H1 (cell line): ENCODE measurements at regions not wholly inside any gene's neighbourhood (a gene's known extent, or its start where the extent isn't known, plus 50 kb on each side); places are given as distances from the start of the nearest gene placed in this dataset.

Experiments
- CTCF ChIA-PET: fragments of 300-600 bp; sonication (Branson Sonifier 250); formaldehyde crosslinking; loops from one replicate; lab custom pipeline; 2021; ENCODE audit not compliant: partially characterized antibody; lab: Charles Lee
- POLR2A ChIA-PET: fragments of 300-600 bp; sonication (Branson Sonifier 250); formaldehyde crosslinking; loops from one replicate; lab custom pipeline; 2021; ENCODE audit warnings: inconsistent platforms; ENCODE audit not compliant: partially characterized antibody; lab: Charles Lee
- DNase-seq, 2 experiments: peaks; one replicate each; pipeline versions ENCODE4 v3.0.0 to v3.0.0-alpha.2; 2010 to 2022; ENCODE audit warnings: low spot score in 2 of 2, low read depth in 1 of 2, mixed read lengths in 1 of 2
- FAIRE-seq: peaks from 2 replicates; lab custom pipeline; 2011; peaks lifted over from hg19 to GRCh38; lab: Jason Lieb, UNC
- H2AFZ ChIP-seq: 2 replicates; pipeline ENCODE4 v1.8.1; 2012; ENCODE audit warnings: low read length, inconsistent platforms
- H2AK5ac ChIP-seq: 2 replicates; pipeline ENCODE4 v1.6.1; 2013; ENCODE audit warnings: low read depth, low read length
- H2BK120ac ChIP-seq: replicated peaks from 2 replicates; pipeline ENCODE3; 2013; ENCODE audit warnings: low read depth, low read length, inconsistent platforms
- H2BK12ac ChIP-seq: 2 replicates; pipeline ENCODE4 v1.6.1; 2013; ENCODE audit warnings: low read depth, low read length
- H2BK15ac ChIP-seq: 2 replicates; pipeline ENCODE4 v1.6.1; 2013; ENCODE audit warnings: low read length
- H2BK20ac ChIP-seq: 2 replicates; pipeline ENCODE4 v1.6.1; 2013; ENCODE audit warnings: low read length
- H2BK5ac ChIP-seq: 2 replicates; pipeline ENCODE4 v1.6.1; 2013; ENCODE audit warnings: low read depth, low read length
- H3K14ac ChIP-seq: 2 replicates; pipeline ENCODE4 v1.6.1; 2013; ENCODE audit warnings: inconsistent platforms; ENCODE audit not compliant: insufficient read length
- H3K18ac ChIP-seq: 2 replicates; pipeline ENCODE4 v1.6.1; 2013; ENCODE audit warnings: low read length; ENCODE audit errors: extremely low read depth
- H3K23ac ChIP-seq: 2 replicates; pipeline ENCODE4 v1.6.1; 2013; ENCODE audit warnings: inconsistent platforms; ENCODE audit not compliant: insufficient read length
- H3K23me2 ChIP-seq: 2 replicates; pipeline ENCODE4 v1.6.1; 2013; ENCODE audit warnings: low read depth, low read length
- H3K27ac ChIP-seq: 2 replicates; pipeline ENCODE4 v1.6.1; 2011; ENCODE audit warnings: low read depth, low read length, inconsistent platforms
- H3K27me3 ChIP-seq, 4 experiments: replicated peaks in 1 of 4; 1 replicate in 1 of 4; 2 replicates in 3 of 4; pipeline versions ENCODE4 v1.6.1 to v1.8.1; 2011 to 2013; ENCODE audit warnings: low read length in 3 of 4, mild to moderate bottlenecking in 3 of 4, inconsistent platforms in 2 of 4, mixed read lengths in 2 of 4, moderate library complexity in 1 of 4; ENCODE audit not compliant: control insufficient read depth in 3 of 4, insufficient read depth in 3 of 4; ENCODE audit errors: extremely low read depth in 1 of 4
- H3K36me3 ChIP-seq, 4 experiments: 2 replicates each; pipeline versions ENCODE4 v1.6.1 to v1.8.1; 2011 to 2013; ENCODE audit warnings: mild to moderate bottlenecking in 4 of 4, low read length in 3 of 4, moderate library complexity in 2 of 4, control low read depth in 1 of 4, inconsistent platforms in 1 of 4; ENCODE audit not compliant: insufficient read depth in 4 of 4, control insufficient read depth in 2 of 4
- H3K4ac ChIP-seq: replicated peaks from 2 replicates; pipeline ENCODE3; 2013; ENCODE audit warnings: low read length, low read depth, mixed read lengths, inconsistent platforms; ENCODE audit not compliant: insufficient read length
- H3K4me1 ChIP-seq, 4 experiments: replicated peaks in 1 of 4; 1 replicate in 1 of 4; 2 replicates in 3 of 4; pipeline versions ENCODE4 v1.6.1 to v1.8.1; 2011 to 2013; ENCODE audit warnings: low read length in 3 of 4, inconsistent platforms in 2 of 4, mixed read lengths in 1 of 4; ENCODE audit not compliant: insufficient read depth in 4 of 4, control insufficient read depth in 3 of 4
- H3K4me2 ChIP-seq, 2 experiments: 2 replicates each; pipeline versions ENCODE4 v1.6.1 to v1.8.1; 2011 to 2013; ENCODE audit warnings: low read depth in 2 of 2, low read length in 2 of 2, control low read depth in 1 of 2, inconsistent platforms in 1 of 2, mild to moderate bottlenecking in 1 of 2; ENCODE audit not compliant: insufficient read depth in 1 of 2
- H3K4me3 ChIP-seq, 4 experiments: fragments of 200-600, 300-600 bp in 1 of 4; sonication (generic), shearing (Covaris generic), sonication (Bioruptor Twin) in 1 of 4; 2 replicates each; pipeline versions ENCODE4 v1.5.1 to v1.8.1; 2011 to 2016; ENCODE audit warnings: low read length in 4 of 4, low read depth in 3 of 4, control low read depth in 2 of 4, inconsistent platforms in 2 of 4, mild to moderate bottlenecking in 2 of 4, mixed read lengths in 1 of 4, moderate library complexity in 1 of 4; ENCODE audit not compliant: insufficient read depth in 2 of 4; ENCODE audit errors: extremely low read depth in 1 of 4
- H3K56ac ChIP-seq: replicated peaks from 2 replicates; pipeline ENCODE3; 2013; ENCODE audit warnings: low read depth, mild to moderate bottlenecking, mixed read lengths, low read length, inconsistent platforms; ENCODE audit not compliant: insufficient read length
- H3K79me1 ChIP-seq: 2 replicates; pipeline ENCODE4 v1.6.1; 2013; ENCODE audit warnings: low read depth, low read length, control low read depth
- H3K79me2 ChIP-seq, 2 experiments: 2 replicates each; pipeline versions ENCODE4 v1.6.1 to v1.8.1; 2012 to 2013; ENCODE audit warnings: low read length in 2 of 2, mild to moderate bottlenecking in 2 of 2, inconsistent platforms in 1 of 2; ENCODE audit not compliant: insufficient read depth in 2 of 2, control insufficient read depth in 1 of 2
- H3K9ac ChIP-seq, 4 experiments: replicated peaks in 1 of 4; 1 replicate in 1 of 4; 2 replicates in 3 of 4; pipeline versions ENCODE4 v1.6.1 to v1.8.1; 2011 to 2013; ENCODE audit warnings: low read depth in 3 of 4, low read length in 3 of 4, control low read depth in 2 of 4, mild to moderate bottlenecking in 2 of 4, moderate library complexity in 2 of 4, inconsistent platforms in 1 of 4; ENCODE audit errors: extremely low read depth in 1 of 4
- H3K9me3 ChIP-seq, 2 experiments: 2 replicates each; pipeline versions ENCODE4 v1.6.1 to v1.8.1; 2012 to 2013; ENCODE audit warnings: mild to moderate bottlenecking in 2 of 2, moderate library complexity in 2 of 2, control low read depth in 1 of 2, inconsistent platforms in 1 of 2, low read depth in 1 of 2, low read length in 1 of 2, mixed read lengths in 1 of 2; ENCODE audit not compliant: insufficient read depth in 2 of 2
- H4K20me1 ChIP-seq, 2 experiments: replicated peaks in 1 of 2; 2 replicates each; pipeline versions ENCODE3 to v1.8.1; 2011 to 2013; ENCODE audit warnings: inconsistent platforms in 2 of 2, low read length in 2 of 2, mild to moderate bottlenecking in 1 of 2; ENCODE audit not compliant: insufficient read depth in 2 of 2, control insufficient read depth in 1 of 2
- H4K5ac ChIP-seq: 2 replicates; pipeline ENCODE4 v1.6.1; 2013; ENCODE audit warnings: low read length, low read depth, mixed read lengths, inconsistent platforms; ENCODE audit not compliant: insufficient read length
- H4K8ac ChIP-seq: 2 replicates; pipeline ENCODE4 v1.8.0; 2013; ENCODE audit warnings: mild to moderate bottlenecking, moderate library complexity, low read length, inconsistent platforms; ENCODE audit not compliant: insufficient read depth; ENCODE audit errors: extremely low read depth
- H4K91ac ChIP-seq: replicated peaks from 2 replicates; pipeline ENCODE3; 2013; ENCODE audit warnings: low read length, mixed read lengths, inconsistent platforms; ENCODE audit not compliant: insufficient read length
- ASH2L ChIP-seq: fragments of 200-600, 300-600 bp; sonication (generic); IDR thresholded peaks from one replicate; pipeline ENCODE4 v1.7.1; 2017; ENCODE audit warnings: low read length
- BACH1 ChIP-seq: IDR thresholded peaks from 2 replicates; pipeline ENCODE4 v1.6.1; 2012; ENCODE audit warnings: low read length, improper control_type of control experiment
- BCL11A ChIP-seq, 2 experiments: IDR thresholded peaks; one replicate each; pipeline ENCODE4 v1.6.1; 2011; ENCODE audit warnings: low read depth in 2 of 2, low read length in 2 of 2, mild to moderate bottlenecking in 2 of 2
- BRCA1 ChIP-seq: IDR thresholded peaks from 2 replicates; pipeline ENCODE4 v1.6.1; 2012; ENCODE audit warnings: low read depth, low read length, improper control_type of control experiment
- CEBPB ChIP-seq: IDR thresholded peaks from 2 replicates; pipeline ENCODE4 v1.6.1; 2012; ENCODE audit warnings: low read depth, low read length
- CREB1 ChIP-seq: IDR thresholded peaks from 2 replicates; pipeline ENCODE4 v1.6.1; 2012; ENCODE audit warnings: inconsistent platforms
- CTBP2 ChIP-seq: IDR thresholded peaks from 2 replicates; pipeline ENCODE4 v1.7.0; 2011; ENCODE audit warnings: borderline replicate concordance, mild to moderate bottlenecking, moderate library complexity, mixed read lengths, low read length; ENCODE audit not compliant: insufficient read depth, insufficient read length
- HDAC2 ChIP-seq, 2 experiments: fragments of 300-600 bp in 1 of 2; sonication (generic) in 1 of 2; IDR thresholded peaks; 2 replicates each; pipeline ENCODE4 v1.6.1; 2011 to 2012; ENCODE audit warnings: low read depth in 2 of 2, low read length in 2 of 2, mild to moderate bottlenecking in 2 of 2, moderate library complexity in 2 of 2, borderline replicate concordance in 1 of 2, inconsistent platforms in 1 of 2
- JUND ChIP-seq: IDR thresholded peaks from 2 replicates; pipeline ENCODE4 v1.6.1; 2011; ENCODE audit warnings: mild to moderate bottlenecking, improper control_type of control experiment, low read length
- KDM5A ChIP-seq: fragments of 200-600 bp; IDR thresholded peaks from 2 replicates; pipeline ENCODE4 v1.7.1; 2012; ENCODE audit warnings: mild to moderate bottlenecking, low read length, inconsistent platforms, mixed read lengths
- POLR2AphosphoS5 ChIP-seq: IDR thresholded peaks from 2 replicates; pipeline ENCODE4 v1.6.1; 2011; ENCODE audit warnings: low read depth, low read length
- RFX5 ChIP-seq: IDR thresholded peaks from 2 replicates; pipeline ENCODE4 v1.6.1; 2011; ENCODE audit warnings: low read depth, low read length, improper control_type of control experiment, borderline replicate concordance
- SIN3A ChIP-seq, 2 experiments: IDR thresholded peaks in 1 of 2; conservative IDR thresholded peaks in 1 of 2; 2 replicates each; pipeline ENCODE4 v1.6.1; 2011 to 2012; ENCODE audit warnings: low read length in 2 of 2, improper control_type of control experiment in 1 of 2, low read depth in 1 of 2, mild to moderate bottlenecking in 1 of 2
- SUZ12 ChIP-seq: fragments of 200-600 bp; sonication (generic); IDR thresholded peaks from 2 replicates; pipeline ENCODE4 v1.6.1; 2012; ENCODE audit warnings: mild to moderate bottlenecking, inconsistent platforms, low read length, moderate library complexity, mixed read lengths
- TAF7 ChIP-seq: optimal IDR thresholded peaks from 2 replicates; pipeline ENCODE3; 2011; ENCODE audit warnings: low read depth, mild to moderate bottlenecking, inconsistent platforms, low read length, moderate library complexity, borderline replicate concordance
- TCF12 ChIP-seq: IDR thresholded peaks from 2 replicates; pipeline ENCODE4 v1.6.1; 2011; ENCODE audit warnings: low read depth, mild to moderate bottlenecking, low read length
- WGBS, 2 experiments: shearing (Covaris generic) in 1 of 2; methylation state at CpG; one replicate each; pipeline versions ENCODE4 v1.1.6 to v1.1.7; 2013 to 2015; ENCODE audit warnings: low lambda C conversion rate in 2 of 2, mixed read lengths in 2 of 2, inconsistent platforms in 1 of 2, low coverage in 1 of 2, missing lambda C conversion rate in 1 of 2; ENCODE audit not compliant: insufficient replicate concordance in 2 of 2, insufficient coverage in 1 of 2, insufficient read length in 1 of 2; ENCODE audit errors: extremely low coverage in 1 of 2, missing lambda C conversion rate in 1 of 2; 5-methylcytosine and 5-hydroxymethylcytosine counted together

- H2BK20ac ChIP-seq, result no peak overlapping the region
- H2AK5ac ChIP-seq, result no peak overlapping the region
- no peaks in the 10 kb centered on the region for H3K36me3 ChIP-seq
- no peak overlapping the region for H3K4ac ChIP-seq
- H3K23ac ChIP-seq, result no peak overlapping the region
- H3K27me3 ChIP-seq, result no peaks in the 10 kb centered on the region
- FAIRE-seq, result no peak
- DNase-seq, result no peak
- no peaks in the 10 kb centered on the region for H4K20me1 ChIP-seq
- H3K18ac ChIP-seq, result no peak overlapping the region
- no peak overlapping the region for H3K4me3 ChIP-seq
- H3K79me2 ChIP-seq, result no peaks in the 10 kb centered on the region
- H3K56ac ChIP-seq, result no peak overlapping the region
- H3K23me2 ChIP-seq, result no peaks in the 10 kb centered on the region; the same call in 1 of the 2 replicates
- ChIA-PET POLR2A (no interaction called here), CTCF (interaction anchor here (0.5 kb wide), 1 partner anchor 109 kb away, joined by 5 read pairs; no protein-coding TSS in a partner anchor)
- H3K27ac ChIP-seq, result no peak overlapping the region
- H3K4me1 ChIP-seq, result no peaks in the 10 kb centered on the region
- H4K8ac ChIP-seq, result no peak overlapping the region
- WGBS, 2 experiments, result 72% methylated on average over 8 of the region's 8 CpGs; no CpG with 5 or more reads in 1 of the 2 experiments
- no peak overlapping the region for H2BK120ac ChIP-seq
- H3K9me3 ChIP-seq, result peaks cover 0 to 5% of the 10 kb centered on the region in 2 experiments; a peak in 1 of 4 replicates
- no peak overlapping the region for H3K9ac ChIP-seq
- H3K4me2 ChIP-seq, result no peak overlapping the region
- H4K5ac ChIP-seq, result no peak overlapping the region
- H3K79me1 ChIP-seq, result no peaks in the 10 kb centered on the region
- no peak overlapping the region for H2BK15ac ChIP-seq
- no peak overlapping the region for H3K14ac ChIP-seq
- no peak overlapping the region for H4K91ac ChIP-seq
- no peak overlapping the region for H2AFZ ChIP-seq
- H2BK5ac ChIP-seq, result no peak overlapping the region
- no peak overlapping the region for H2BK12ac ChIP-seq
- no peak for TF ChIP-seq RFX5
- TF ChIP-seq BACH1, result no peak
- TF ChIP-seq ASH2L, result no peak
- no peak for TF ChIP-seq HDAC2 (IDR thresholded peaks at IDR 0.05; ENCODE audit: borderline replicate concordance in 1 of 2, low read depth in 2 of 2, low read length in 2 of 2)
- no peak for TF ChIP-seq TAF7
- no peak for TF ChIP-seq CEBPB
- TF ChIP-seq POLR2AphosphoS5, result no peak
- no peak for TF ChIP-seq CREB1
- no peak for TF ChIP-seq BRCA1
- TF ChIP-seq CTBP2, result no peak
- TF ChIP-seq SIN3A (conservative IDR thresholded peaks at IDR 0.05 in 1 of 2, IDR thresholded peaks at IDR 0.05 in 1 of 2; ENCODE audit: low read depth in 1 of 2, low read length in 2 of 2), result no peak
- no peak for TF ChIP-seq BCL11A (IDR thresholded peaks at IDR 0.05; ENCODE audit: low read depth in 2 of 2, low read length in 2 of 2)
- no peak for TF ChIP-seq TCF12
- no peak for TF ChIP-seq KDM5A
- TF ChIP-seq JUND, result no peak
- no peak for TF ChIP-seq SUZ12
These were observed 668.1 kb downstream of the SLITRK5 start for GRCh38 chr13:88339271-88339741.
